Omental fat pad (tissue), 3 donors: ENCODE measurements at regions not wholly inside any gene's neighbourhood (a gene's known extent, or its start where the extent isn't known, plus 50 kb on each side); places are given as distances from the start of the nearest gene placed in this dataset.

Source experiments
- ATAC-seq: fragments of 150-250 bp; one replicate; pipeline ENCODE4 v1.9.1; 2016; ENCODE audit warnings: mild to moderate bottlenecking, moderate library complexity; ENCODE audit not compliant: low FRiP score
- DNase-seq: peaks from one replicate; pipeline ENCODE4 v3.0.0-alpha.2; 2019; ENCODE audit warnings: low spot score
- TF ChIP-seq, protein P1 (sequence below), 3 donors: fragments of 450-650 bp; IDR thresholded peaks; one replicate each; pipeline ENCODE4 v1.5.1; 2016 to 2017; ENCODE audit warnings: antibody characterized with exemption in 3 of 3, mild to moderate bottlenecking in 3 of 3, moderate library complexity in 2 of 3

DNA sequence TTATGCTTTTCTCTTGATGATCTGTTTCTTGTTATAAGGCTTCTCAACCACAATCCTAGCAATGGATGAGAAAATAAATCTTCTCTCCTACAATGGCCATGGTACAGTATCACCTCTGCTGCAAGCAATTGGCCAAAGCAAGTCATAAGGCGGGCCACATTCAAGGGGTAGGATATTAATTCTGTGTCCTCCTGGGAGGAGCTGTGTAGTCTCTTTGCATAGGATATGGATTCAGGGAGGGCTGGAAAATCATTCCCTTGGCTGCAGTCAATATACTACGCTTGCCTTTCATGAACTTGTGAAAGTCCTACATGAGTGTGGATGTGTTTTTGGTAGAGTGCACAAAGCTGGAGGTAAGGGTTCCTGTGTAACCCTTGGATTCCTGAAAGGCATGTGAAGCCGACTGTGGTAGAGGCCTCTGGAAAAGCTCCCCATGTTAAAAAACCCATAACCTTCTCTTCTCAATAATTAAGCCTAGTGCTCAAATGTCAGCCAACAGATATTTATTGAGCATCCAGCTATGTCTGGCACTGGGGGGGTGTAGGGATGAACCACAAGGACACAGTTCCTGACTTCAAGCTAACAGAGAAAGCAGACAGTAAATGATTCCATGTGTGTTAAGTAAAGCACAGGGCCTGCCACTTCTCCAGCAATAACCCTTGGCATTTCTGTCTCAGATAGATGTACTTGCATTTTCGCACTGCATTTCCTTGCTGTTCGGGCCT lies 147.6 kb upstream of the HS3ST3A1 start:
- no peak for DNase-seq
- TF ChIP-seq, protein P1, sequence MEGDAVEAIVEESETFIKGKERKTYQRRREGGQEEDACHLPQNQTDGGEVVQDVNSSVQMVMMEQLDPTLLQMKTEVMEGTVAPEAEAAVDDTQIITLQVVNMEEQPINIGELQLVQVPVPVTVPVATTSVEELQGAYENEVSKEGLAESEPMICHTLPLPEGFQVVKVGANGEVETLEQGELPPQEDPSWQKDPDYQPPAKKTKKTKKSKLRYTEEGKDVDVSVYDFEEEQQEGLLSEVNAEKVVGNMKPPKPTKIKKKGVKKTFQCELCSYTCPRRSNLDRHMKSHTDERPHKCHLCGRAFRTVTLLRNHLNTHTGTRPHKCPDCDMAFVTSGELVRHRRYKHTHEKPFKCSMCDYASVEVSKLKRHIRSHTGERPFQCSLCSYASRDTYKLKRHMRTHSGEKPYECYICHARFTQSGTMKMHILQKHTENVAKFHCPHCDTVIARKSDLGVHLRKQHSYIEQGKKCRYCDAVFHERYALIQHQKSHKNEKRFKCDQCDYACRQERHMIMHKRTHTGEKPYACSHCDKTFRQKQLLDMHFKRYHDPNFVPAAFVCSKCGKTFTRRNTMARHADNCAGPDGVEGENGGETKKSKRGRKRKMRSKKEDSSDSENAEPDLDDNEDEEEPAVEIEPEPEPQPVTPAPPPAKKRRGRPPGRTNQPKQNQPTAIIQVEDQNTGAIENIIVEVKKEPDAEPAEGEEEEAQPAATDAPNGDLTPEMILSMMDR (IDR thresholded peaks at IDR 0.05): no peak
- ATAC-seq: no peak

DNA sequence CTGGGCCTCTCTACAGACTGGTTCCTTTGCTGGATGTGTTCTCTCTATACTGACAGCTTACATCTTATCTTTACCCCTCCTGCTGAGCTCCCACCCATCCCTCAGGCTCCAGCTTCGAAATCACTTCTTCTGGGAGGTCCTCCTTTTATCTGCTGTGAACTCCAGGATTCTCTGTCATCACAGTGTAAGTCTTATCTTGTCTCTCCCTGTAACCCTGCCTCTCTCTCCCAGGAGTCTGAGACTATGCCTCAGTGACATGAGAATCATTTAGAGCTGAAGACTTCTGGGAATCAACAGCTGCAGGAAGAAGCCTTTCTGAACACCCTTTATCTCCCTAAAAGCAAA lies 148.1 kb upstream of the HS3ST3A1 start:
- DNase-seq (no peak), ATAC-seq (no peak)
- TF ChIP-seq, protein P1 (IDR thresholded peaks at IDR 0.05): no peak

DNA sequence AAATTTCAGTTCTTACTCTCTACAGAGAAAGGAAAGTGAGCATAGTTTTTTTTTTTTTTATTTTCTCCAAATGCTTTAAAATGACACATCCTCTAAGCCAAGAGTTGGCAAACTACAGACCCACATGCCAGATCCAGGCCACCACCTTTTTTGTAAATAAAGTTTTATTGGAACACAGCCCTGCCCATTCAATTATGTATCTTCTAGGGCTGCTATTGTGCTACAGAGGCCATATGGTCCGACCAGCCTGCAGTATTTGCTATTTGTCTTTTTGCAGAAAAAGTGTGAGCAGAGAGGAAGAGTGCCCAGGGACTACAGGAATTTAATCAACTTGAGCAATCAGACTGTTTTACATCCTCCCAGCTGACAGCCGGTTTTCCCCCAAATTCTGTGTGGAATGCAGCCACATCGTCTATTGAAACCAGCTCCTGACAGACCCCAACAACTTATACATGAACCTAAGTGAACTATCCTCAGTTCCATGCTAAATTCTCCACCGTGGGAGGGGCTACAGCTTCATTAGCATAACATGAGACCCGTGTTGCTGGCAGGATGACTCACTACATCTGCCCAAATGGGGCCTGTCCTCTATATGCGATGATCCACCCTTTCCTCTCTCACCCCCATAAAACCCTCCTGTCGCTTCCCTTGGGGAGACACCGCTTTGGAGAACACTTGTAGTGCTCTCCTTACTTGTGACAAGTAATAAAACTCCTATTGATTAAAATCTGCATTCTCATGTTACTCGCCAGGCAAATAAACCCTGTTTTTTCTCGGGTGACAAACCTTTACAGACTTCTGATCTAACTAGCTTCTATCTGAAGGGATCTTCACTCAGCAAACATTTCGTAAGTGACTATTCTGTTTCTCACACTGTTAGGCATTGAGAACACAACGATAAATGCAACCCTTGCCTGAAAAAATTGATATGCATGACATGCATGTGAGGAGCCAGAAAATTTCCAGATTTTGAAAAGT lies 149.4 kb upstream of the HS3ST3A1 start:
- DNase-seq (no peak), ATAC-seq (no peak)
- TF ChIP-seq, protein P1 (IDR thresholded peaks at IDR 0.05): no peak

DNA sequence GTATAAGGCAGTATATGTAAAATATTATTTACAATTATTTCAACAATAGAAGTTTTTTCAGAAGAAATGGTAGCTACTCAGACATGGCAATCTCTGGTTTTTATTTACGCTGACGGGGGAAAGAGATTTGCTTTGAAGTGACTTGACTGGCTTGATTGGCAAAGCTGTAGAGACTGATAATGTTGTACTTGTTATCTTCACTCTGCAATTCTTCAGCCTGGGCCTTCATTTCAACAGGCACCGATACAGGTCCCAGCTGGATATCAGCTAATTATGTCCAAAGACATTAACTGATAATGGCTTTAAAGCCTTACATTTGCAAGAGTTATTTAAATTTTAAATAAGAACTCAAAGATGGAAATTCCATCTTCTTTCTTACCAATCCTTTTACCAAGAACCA lies 151.4 kb upstream of the HS3ST3A1 start:
- TF ChIP-seq, protein P1 (IDR thresholded peaks at IDR 0.05): no peak
- no peak for ATAC-seq

DNA sequence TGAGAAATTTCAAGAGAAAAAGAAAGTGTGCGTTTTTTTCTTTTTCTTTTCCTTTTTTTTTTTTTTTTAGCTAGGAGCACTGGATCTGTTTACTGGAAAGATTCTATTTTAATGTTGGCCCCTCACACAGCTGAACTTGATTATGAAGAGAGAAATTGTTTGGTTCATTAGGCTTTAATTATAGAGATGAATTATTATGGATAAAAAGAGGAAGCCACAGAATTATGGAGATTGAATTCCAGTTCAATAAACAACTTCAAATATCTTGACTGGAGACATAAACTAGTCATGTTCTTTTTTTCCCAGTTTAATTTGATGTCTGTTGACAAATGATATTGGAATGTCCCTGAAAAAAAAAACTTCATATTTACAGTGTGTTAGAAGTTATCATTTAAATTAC lies 152.0 kb upstream of the HS3ST3A1 start:
- TF ChIP-seq, protein P1 (IDR thresholded peaks at IDR 0.05): no peak
- no peak for ATAC-seq
- DNase-seq: no peak

More for the DNA sequence above, 151.4 kb upstream of the HS3ST3A1 start:
- no peak for DNase-seq

DNA sequence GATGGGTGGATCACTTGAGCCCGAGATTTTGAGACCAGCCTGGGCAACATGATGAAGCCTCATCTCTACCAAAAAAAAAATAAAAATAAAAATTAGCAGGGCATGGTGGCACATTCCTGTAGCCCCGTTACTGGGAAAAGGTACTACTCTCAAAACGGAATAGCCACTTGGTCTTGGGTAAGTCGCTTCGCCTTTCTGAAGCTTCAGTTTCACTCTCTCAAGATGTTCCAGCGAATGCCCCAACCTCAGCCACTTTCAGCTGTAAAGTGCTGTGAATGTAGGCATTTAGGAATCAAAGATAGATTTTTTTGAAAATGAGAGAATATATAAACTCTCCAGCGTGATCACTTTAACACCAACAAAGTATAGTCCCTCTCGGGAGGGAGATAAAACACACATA lies 154.1 kb upstream of the HS3ST3A1 start:
- ATAC-seq (no peak), DNase-seq (no peak)
- TF ChIP-seq, protein P1 (IDR thresholded peaks at IDR 0.05): no peak
